H1 (cell line): ENCODE measurements at regions not wholly inside any gene's neighbourhood (a gene's known extent, or its start where the extent isn't known, plus 50 kb on each side); places are given as distances from the start of the nearest gene placed in this dataset.

ENCODE experiments used
- CTCF ChIP-seq, 3 experiments: IDR thresholded peaks; 1 replicate in 2 of 3; 2 replicates in 1 of 3; pipeline versions ENCODE4 v1.5.1 to v1.6.1; 2011; ENCODE audit warnings: low read length in 3 of 3, mild to moderate bottlenecking in 3 of 3, inconsistent platforms in 2 of 3, low read depth in 1 of 3, moderate library complexity in 1 of 3; ENCODE audit not compliant: insufficient read depth in 1 of 3; ENCODE audit errors: control extremely low read depth in 1 of 3
- SP2 ChIP-seq: IDR thresholded peaks from 2 replicates; pipeline ENCODE4 v1.6.1; 2012; ENCODE audit warnings: mild to moderate bottlenecking, low read length, inconsistent platforms

- TF ChIP-seq CTCF (IDR thresholded peaks at IDR 0.05; ENCODE audit: control extremely low read depth in 1 of 3, insufficient read depth in 1 of 3, low read depth in 1 of 3, low read length in 3 of 3) (no peak), SP2 (no peak)
These were observed 342.6 kb upstream of the HS6ST1 start for GRCh38 chr2:128661311-128661710.
